ENCODE measurements at regions not wholly inside any gene's neighbourhood (a gene's known extent, or its start where the extent isn't known, plus 50 kb on each side); places are given as distances from the start of the nearest gene placed in this dataset.
A peak's percentile ranks its signal among the peaks of the same experiment; 100 is the strongest.

GRCh38 chr3:157807280-157807679, 298.9 kb downstream of the SHOX2 start:
- no peak for DNase-seq (ENCODE audit: low spot score)

- DNase-seq (ENCODE audit: low spot score): no peak
These were observed 300.7 kb downstream of the SHOX2 start for GRCh38 chr3:157805538-157805937.

GRCh38 chr3:157794771-157795170, 291.6 kb upstream of the VEPH1 start:
- peak; percentile 76 for DNase-seq (ENCODE audit: low spot score)

GRCh38 chr3:157793745-157794144, 290.5 kb upstream of the VEPH1 start:
- no peak for DNase-seq (ENCODE audit: low spot score)

- DNase-seq (ENCODE audit: low spot score): no peak
These were observed 285.9 kb upstream of the VEPH1 start for GRCh38 chr3:157789162-157789561.

- DNase-seq (ENCODE audit: low spot score): no peak
These were observed 283.4 kb upstream of the VEPH1 start for GRCh38 chr3:157786618-157787017.

- peak; percentile 65 for DNase-seq (ENCODE audit: low spot score)
These were observed 283.0 kb upstream of the VEPH1 start for GRCh38 chr3:157786211-157786610.

GRCh38 chr3:157785102-157785826, 282.0 kb upstream of the VEPH1 start:
- DNase-seq (ENCODE audit: low spot score): peak; percentile 94

GRCh38 chr3:157782236-157782635, 279.0 kb upstream of the VEPH1 start:
- peak; percentile 64 for DNase-seq (ENCODE audit: low spot score)

GRCh38 chr3:157776861-157777260, 273.6 kb upstream of the VEPH1 start:
- DNase-seq (ENCODE audit: low spot score): no peak

- no peak for DNase-seq (ENCODE audit: low spot score)
These were observed 272.2 kb upstream of the VEPH1 start for GRCh38 chr3:157775446-157775845.

GRCh38 chr3:157769378-157769777, 266.2 kb upstream of the VEPH1 start:
- DNase-seq (ENCODE audit: low spot score): no peak

GRCh38 chr3:157767607-157768006, 264.4 kb upstream of the VEPH1 start:
- DNase-seq (ENCODE audit: low spot score): no peak

- no peak for DNase-seq (ENCODE audit: low spot score)
These were observed 260.4 kb upstream of the VEPH1 start for GRCh38 chr3:157763644-157764043.

GRCh38 chr3:157759311-157759710, 256.1 kb upstream of the VEPH1 start:
- no peak for DNase-seq (ENCODE audit: low spot score)

GRCh38 chr3:157755233-157755632, 252.0 kb upstream of the VEPH1 start:
- DNase-seq (ENCODE audit: low spot score): peak; percentile 28

GRCh38 chr3:157754451-157754850, 251.2 kb upstream of the VEPH1 start:
- no peak for DNase-seq (ENCODE audit: low spot score)

GRCh38 chr3:157753787-157754136, 250.5 kb upstream of the VEPH1 start:
- no peak for DNase-seq (ENCODE audit: low spot score)

GRCh38 chr3:157752956-157753786, 250.0 kb upstream of the VEPH1 start:
- no peak for DNase-seq (ENCODE audit: low spot score)

GRCh38 chr3:157752554-157752953, 249.3 kb upstream of the VEPH1 start:
- no peak for DNase-seq (ENCODE audit: low spot score)

- no peak for DNase-seq (ENCODE audit: low spot score)
These were observed 248.2 kb upstream of the VEPH1 start for GRCh38 chr3:157751386-157751785.

- no peak for DNase-seq (ENCODE audit: low spot score)
These were observed 243.2 kb upstream of the VEPH1 start for GRCh38 chr3:157746391-157746790.

GRCh38 chr3:157741607-157742006, 238.4 kb upstream of the VEPH1 start:
- no peak for DNase-seq (ENCODE audit: low spot score)

- DNase-seq (ENCODE audit: low spot score): no peak
These were observed 235.2 kb upstream of the VEPH1 start for GRCh38 chr3:157738441-157738840.

Data from COLO829 (cell line).